ENCODE measurements at regions not wholly inside any gene's neighbourhood (a gene's known extent, or its start where the extent isn't known, plus 50 kb on each side); places are given as distances from the start of the nearest gene placed in this dataset.

DNA sequence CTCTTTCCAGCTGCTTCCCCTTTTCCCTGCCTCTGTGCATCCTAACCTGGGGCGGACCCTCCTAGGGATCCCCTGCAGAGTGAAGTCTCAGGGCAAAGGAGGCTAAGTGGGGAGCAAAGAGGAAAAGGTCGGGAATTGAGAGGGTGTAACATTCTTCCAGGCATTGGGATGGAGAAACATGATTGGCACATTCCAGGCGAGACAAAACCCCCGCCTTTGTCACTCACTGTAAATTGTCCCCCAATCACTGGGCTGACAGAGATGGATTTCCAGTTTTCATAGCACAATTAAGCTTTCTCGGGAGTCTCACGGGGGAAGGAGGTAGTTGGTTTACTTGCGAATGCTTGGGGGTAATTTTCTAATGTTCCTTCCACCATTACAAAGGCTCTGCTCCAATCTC is 74.9 kb downstream of the MIAT start:
- no peak for DNase-seq (ENCODE audit: low read depth, low spot score)

GRCh38 chr22:26734339-26735018 is 77.1 kb downstream of the MIAT start:
- no peak for DNase-seq (ENCODE audit: low read depth, low spot score)

DNA sequence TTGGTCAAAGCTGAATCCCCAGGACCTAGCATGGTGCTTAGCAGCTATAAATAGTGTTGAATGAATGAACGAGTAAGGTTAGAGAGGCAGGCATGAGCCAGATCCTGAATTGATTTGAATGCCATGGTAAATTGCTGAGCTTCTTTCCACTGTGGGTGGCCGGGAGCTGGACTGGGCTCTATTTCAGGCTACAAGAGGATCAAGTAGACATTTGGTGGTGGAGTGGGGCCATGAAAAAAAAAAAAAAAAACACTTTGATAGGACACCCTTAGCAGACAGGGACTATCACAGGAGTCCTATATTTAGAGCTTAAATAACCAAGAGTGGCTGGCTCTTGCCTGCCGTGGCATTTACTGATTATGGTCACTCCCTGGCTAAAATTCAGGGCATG is 77.6 kb downstream of the MIAT start:
- DNase-seq (ENCODE audit: low read depth, low spot score) = no peak

- DNase-seq (ENCODE audit: low read depth, low spot score) = no peak
Measured at GRCh38 chr22:26737262-26737661, 79.9 kb downstream of the MIAT start.

DNA sequence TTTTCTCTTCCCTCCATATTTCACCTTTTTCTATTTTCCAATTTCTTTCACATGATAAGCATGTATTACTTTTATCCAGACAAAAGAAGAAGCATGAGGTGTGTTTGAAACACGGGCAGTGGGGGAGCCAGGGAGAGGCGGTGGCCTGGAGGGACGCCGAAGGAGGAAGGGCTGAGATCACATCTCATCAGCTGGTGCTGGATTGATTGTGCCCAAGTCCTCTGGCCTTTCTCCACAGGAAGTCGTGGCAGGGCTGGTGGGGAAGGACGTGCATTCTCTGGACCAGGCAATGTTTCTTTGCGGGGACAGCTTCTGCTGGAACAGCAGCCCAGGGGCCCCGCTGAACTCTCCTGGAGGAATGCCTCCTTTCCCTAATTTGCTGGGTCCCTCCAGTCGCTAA is 82.9 kb downstream of the MIAT start:
- no peak for DNase-seq (ENCODE audit: low read depth, low spot score)

DNA sequence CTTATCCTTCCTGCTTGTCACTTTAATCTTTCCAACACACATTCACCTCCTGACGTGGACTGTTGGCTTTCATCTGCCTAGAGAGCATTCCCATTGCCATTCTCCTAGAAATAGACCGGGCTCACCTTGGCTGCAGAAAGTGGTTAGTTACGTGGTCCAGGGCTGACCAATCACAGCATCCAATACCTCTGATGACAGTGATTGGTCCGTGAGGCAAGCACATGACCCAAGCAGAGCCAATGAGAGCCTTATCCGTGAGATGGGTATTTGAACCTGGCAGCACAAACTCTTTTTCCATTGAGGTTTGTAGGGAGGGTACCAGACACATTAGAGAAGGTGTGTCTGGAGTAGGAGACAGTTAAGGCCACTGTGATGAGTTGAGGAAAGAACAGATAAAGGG is 85.8 kb downstream of the MIAT start:
- no peak for DNase-seq (ENCODE audit: low read depth, low spot score)

DNA sequence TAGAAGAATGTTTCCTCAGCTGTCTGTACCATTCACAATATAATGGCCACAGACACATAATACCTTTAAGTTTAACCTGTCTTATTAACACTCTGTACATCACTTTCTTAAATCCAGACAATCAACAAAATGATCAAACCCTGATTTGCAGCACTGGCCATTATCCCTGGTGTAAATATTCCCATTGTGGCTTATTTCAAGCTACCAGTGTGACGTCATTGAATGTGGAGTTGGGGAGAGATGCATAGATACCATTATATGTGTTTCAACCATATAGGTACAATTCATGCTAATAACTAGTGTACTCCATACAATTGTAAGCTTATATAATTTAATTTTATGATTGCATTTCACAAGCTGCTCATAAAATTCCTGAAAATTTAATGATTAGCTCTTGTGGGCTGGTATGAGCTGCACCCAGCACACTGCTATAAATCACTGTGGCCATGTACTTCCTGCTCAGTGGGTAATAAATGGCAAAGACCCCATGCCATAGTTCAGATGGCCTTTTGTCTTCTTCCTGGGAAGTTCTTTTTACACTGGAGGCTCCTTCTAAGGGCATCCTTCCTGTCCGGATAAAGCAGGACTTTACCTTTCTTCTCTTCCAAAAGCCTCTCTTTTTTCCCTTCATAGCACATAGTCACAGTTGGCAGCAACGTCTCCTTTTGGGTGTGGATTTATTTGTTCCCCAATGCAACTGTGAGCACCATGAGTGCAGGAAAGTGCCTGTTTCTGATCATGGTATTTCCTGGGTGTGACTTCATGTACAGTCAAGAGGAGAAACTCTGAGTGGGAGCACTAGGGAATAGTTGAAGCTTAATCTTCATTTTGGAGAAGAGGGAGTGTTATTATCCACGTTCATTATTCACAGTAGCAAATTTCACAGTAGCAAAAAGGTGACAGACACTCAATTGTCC is 87.8 kb downstream of the MIAT start:
- no peak for DNase-seq (ENCODE audit: low read depth, low spot score)

DNA sequence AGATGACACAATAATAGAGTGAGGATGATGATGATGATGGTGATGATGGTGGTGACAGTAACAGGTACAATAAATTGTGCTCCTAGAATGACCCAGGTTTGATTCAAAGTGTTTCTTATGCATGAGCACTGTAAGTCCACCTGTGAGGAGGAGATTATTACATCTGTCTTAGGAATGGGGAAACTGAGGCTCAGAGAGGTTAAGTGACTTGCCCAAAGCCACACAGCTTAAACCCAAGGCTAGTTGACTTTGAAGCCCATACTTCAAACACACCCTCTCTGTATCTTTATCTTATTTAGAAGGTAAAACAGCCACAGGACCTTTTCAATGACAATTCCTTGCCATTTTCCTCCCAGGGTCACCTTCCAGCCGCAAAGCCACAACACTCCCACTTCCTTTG is 88.9 kb downstream of the MIAT start:
- DNase-seq (ENCODE audit: low read depth, low spot score) = no peak

- no peak for DNase-seq (ENCODE audit: low read depth, low spot score)
Measured at GRCh38 chr22:26748845-26749244, 91.5 kb downstream of the MIAT start.

- DNase-seq (ENCODE audit: low read depth, low spot score) = no peak
Measured at GRCh38 chr22:26751217-26751616, 93.8 kb downstream of the MIAT start.

DNA sequence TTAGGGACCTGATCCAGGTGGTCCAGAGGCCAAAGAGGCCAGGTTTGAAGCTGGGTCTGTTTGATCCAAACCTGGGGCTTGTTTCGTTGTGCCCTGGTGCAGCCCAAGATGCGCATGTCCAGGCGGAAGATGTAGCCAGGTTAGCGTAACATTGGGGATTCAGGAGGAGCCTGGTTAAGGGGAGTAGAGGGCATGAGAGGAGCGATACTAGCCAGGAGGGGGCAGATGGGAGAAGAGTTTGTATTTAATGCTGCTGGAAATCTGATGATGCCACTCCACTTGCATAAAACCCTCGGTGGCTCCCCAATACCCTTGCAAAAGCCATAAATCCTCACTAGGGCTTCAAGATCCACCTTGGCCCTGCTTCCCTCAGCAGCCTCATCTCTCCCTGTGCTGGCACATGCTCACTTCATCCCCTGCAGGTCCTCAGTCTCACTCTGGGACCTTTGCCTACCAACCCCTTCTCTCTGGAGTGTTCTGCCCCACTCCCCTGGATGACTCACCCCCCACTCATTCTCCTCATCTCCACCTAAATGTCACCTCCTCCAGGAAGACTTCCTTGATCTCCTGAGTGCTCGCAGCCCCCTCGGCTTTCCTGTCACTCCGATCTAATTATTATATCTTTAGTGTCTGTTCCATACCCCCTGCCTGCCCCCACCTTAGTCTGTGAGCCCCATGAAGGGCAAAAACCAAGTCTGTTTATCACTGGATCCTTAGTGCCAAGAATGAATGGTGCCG is 95.9 kb downstream of the MIAT start:
- no peak for DNase-seq (ENCODE audit: low read depth, low spot score)

- no peak for DNase-seq (ENCODE audit: low read depth, low spot score)
Measured at GRCh38 chr22:26756675-26757293, 99.4 kb downstream of the MIAT start.

DNA sequence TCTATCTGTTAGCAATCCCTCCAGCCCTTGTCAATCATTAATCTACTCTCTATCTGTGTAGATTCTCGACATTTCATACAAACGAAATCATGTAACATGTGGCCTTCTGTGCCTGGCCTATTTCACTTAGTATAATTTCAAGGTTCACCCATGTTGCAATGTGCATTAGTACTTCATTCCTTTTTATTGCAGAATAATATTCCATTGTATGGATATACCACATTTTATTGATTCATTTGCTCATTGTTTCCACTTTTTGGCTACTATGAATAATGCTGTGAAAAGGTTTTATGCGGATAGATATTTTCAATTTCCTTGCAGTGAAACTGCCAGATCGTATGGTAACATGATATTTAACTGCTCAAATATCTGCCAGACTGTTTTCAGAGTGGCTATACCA is 100.1 kb downstream of the MIAT start:
- DNase-seq (ENCODE audit: low read depth, low spot score) = no peak

GRCh38 chr22:26762503-26763472 is 105.4 kb downstream of the MIAT start:
- DNase-seq (ENCODE audit: low read depth, low spot score) = no peak

DNA sequence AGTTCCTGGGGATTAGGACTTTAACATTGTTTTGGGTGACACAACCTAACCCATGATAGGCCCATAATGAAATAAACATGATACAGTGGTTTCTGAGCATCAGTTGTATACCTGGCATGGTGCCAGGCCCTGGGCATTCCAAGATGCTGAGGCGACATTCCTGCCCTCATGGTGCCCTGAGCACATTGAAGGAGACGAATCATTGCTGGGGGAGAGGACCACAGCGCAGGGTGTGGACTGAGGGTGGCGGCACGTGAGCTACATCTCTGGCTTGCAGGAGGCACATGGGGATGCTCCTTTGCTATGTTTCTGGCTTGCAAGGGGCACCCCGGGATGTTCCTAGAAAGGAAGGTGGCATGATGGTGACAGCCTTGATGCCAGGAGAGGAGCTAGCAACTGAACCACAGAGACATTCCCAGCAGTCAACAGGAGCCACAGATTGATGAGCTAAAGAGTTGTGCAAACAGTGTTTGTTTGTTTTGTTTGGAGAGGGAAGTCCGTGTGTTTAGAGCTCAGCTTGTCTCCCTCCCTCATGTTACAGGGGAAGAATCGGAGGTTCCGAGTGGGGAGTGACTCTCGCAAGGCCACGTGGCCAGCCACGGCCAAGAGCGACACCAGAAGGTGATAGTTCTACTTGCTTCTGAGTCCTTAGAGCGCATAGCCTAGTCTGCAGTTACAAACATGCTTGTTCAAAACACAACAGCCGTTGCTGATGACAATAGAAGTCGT is 106.4 kb downstream of the MIAT start:
- DNase-seq (ENCODE audit: low read depth, low spot score) = no peak

GRCh38 chr22:26766510-26767350 is 109.3 kb downstream of the MIAT start:
- DNase-seq (ENCODE audit: low read depth, low spot score) = no peak

- DNase-seq (ENCODE audit: low read depth, low spot score) = no peak
Measured at GRCh38 chr22:26767351-26768155, 110.2 kb downstream of the MIAT start.

- no peak for DNase-seq (ENCODE audit: low read depth, low spot score)
Measured at GRCh38 chr22:26768156-26768515, 110.7 kb downstream of the MIAT start.

All from brain pericyte (primary cell).